Peyer's patch (tissue), 4 donors: ENCODE measurements at regions not wholly inside any gene's neighbourhood (a gene's known extent, or its start where the extent isn't known, plus 50 kb on each side); places are given as distances from the start of the nearest gene placed in this dataset.

ENCODE experiments used
- CTCF ChIP-seq, 6 experiments: fragments of 450-650 bp in 4 of 6; fragments of 200-600 bp in 2 of 6; sonication (generic) in 1 of 6; IDR thresholded peaks; one replicate each; pipeline ENCODE4 v1.5.1; 2017 to 2019; ENCODE audit warnings: antibody characterized with exemption in 6 of 6, mild to moderate bottlenecking in 3 of 6, moderate library complexity in 1 of 6
- POLR2A ChIP-seq, 2 donors: fragments of 450-650 bp; IDR thresholded peaks; one replicate each; pipeline ENCODE4 v1.5.1; 2017; ENCODE audit warnings: antibody characterized with exemption in 2 of 2, mild to moderate bottlenecking in 2 of 2, moderate library complexity in 2 of 2

- TF ChIP-seq POLR2A (IDR thresholded peaks at IDR 0.05) (no peak), CTCF (IDR thresholded peaks at IDR 0.05) (no peak)
Measured at GRCh38 chr7:108824840-108825580, 255.3 kb downstream of the DNAJB9 start.
